Breast epithelium (tissue), 4 donors: ENCODE measurements at regions not wholly inside any gene's neighbourhood (a gene's known extent, or its start where the extent isn't known, plus 50 kb on each side); places are given as distances from the start of the nearest gene placed in this dataset.

ENCODE experiments used
- DNase-seq, 2 donors: peaks; one replicate each; pipeline ENCODE4 v3.0.0-alpha.2; 2019; ENCODE audit warnings: low spot score in 2 of 2
- H3K27ac ChIP-seq, 2 donors: fragments of 200-600 bp; sonication (generic) in 1 of 2; one replicate each; pipeline ENCODE4 v1.5.1; 2016 to 2019; ENCODE audit warnings: mild to moderate bottlenecking in 1 of 2
- H3K27me3 ChIP-seq, 2 donors: fragments of 200-600 bp; sonication (generic) in 1 of 2; one replicate each; pipeline versions ENCODE4 v1.5.1 to v1.6.0; 2017 to 2019; ENCODE audit warnings: control low read depth in 1 of 2, mild to moderate bottlenecking in 1 of 2
- H3K36me3 ChIP-seq: fragments of 200-600 bp; one replicate; pipeline ENCODE4 v1.5.1; 2019
- H3K4me1 ChIP-seq, 2 donors: fragments of 200-600 bp; sonication (generic); one replicate each; pipeline ENCODE4 v1.5.1; 2016 to 2019; ENCODE audit warnings: control low read depth in 1 of 2
- H3K4me3 ChIP-seq, 3 donors: fragments of 200-600 bp; sonication (generic); 1 replicate in 2 of 3; 2 replicates in 1 of 3; pipeline ENCODE4 v1.5.1; 2016 to 2019; ENCODE audit warnings: mild to moderate bottlenecking in 3 of 3, moderate library complexity in 2 of 3
- H3K9me3 ChIP-seq, 2 donors: fragments of 200-600 bp; sonication (generic) in 1 of 2; one replicate each; pipeline ENCODE4 v1.5.1; 2016 to 2019; ENCODE audit warnings: control low read depth in 1 of 2
- CTCF ChIP-seq, 3 donors: fragments of 450-650 bp; IDR thresholded peaks; one replicate each; pipeline ENCODE4 v1.5.1; 2016 to 2017; ENCODE audit warnings: antibody characterized with exemption in 3 of 3, mild to moderate bottlenecking in 3 of 3, moderate library complexity in 3 of 3
- POLR2A ChIP-seq: fragments of 450-650 bp; IDR thresholded peaks from one replicate; pipeline ENCODE4 v1.6.1; 2016; ENCODE audit warnings: antibody characterized with exemption, mild to moderate bottlenecking, moderate library complexity
- POLR2AphosphoS5 ChIP-seq, 3 donors: sonication (generic); formaldehyde crosslinking; IDR thresholded peaks; one replicate each; pipeline ENCODE4 v1.6.1; 2017; ENCODE audit warnings: antibody characterized with exemption in 3 of 3
- intact Hi-C: fragments of 100-400 bp; cut with DNase I; formaldehyde crosslinking; loops from one replicate; pipeline ENCODE4 v1.15.1; 2023; ENCODE audit warnings: low total_unique reads

- Histone ChIP-seq H3K9me3 (no peaks in the 10 kb centered on the region), H3K4me1 (peaks cover 0 to 9% of the 10 kb centered on the region in 2 donors), H3K27ac (peak overlapping the region; percentile 92 to 98), H3K4me3 (no peak overlapping the region), H3K27me3 (no peaks in the 10 kb centered on the region), H3K36me3 (no peaks in the 10 kb centered on the region)
- TF ChIP-seq CTCF (IDR thresholded peaks at IDR 0.05), result no peak
- no peak for TF ChIP-seq POLR2A
- TF ChIP-seq POLR2AphosphoS5 (IDR thresholded peaks at IDR 0.05), result no peak
- no peak for DNase-seq
- intact Hi-C loops, result no loop called here
Observed at GRCh38 chr5:68433526-68433922, 218.0 kb downstream of the PIK3R1 start.

- intact Hi-C loops, result no loop called here
- DNase-seq, result peak; percentile 82 to 97
Observed at GRCh38 chr5:68433923-68434879, 218.6 kb downstream of the PIK3R1 start.

GRCh38 chr5:68435611-68436010 is 220.1 kb downstream of the PIK3R1 start:
- Histone ChIP-seq H3K4me3 (no peak overlapping the region), H3K4me1 (peaks cover 0 to 9% of the 10 kb centered on the region in 2 donors), H3K27ac (peak overlapping the region; percentile 92 to 98), H3K9me3 (no peaks in the 10 kb centered on the region), H3K36me3 (no peaks in the 10 kb centered on the region), H3K27me3 (no peaks in the 10 kb centered on the region)
- no peak for DNase-seq
- intact Hi-C loops, result no loop called here
- TF ChIP-seq CTCF (IDR thresholded peaks at IDR 0.05), result no peak
- no peak for TF ChIP-seq POLR2A
- no peak for TF ChIP-seq POLR2AphosphoS5 (IDR thresholded peaks at IDR 0.05)

More at GRCh38 chr5:68433923-68434879, 218.6 kb downstream of the PIK3R1 start:
- Histone ChIP-seq H3K27ac (peak overlapping the region; percentile 92 to 98), H3K27me3 (no peaks in the 10 kb centered on the region), H3K9me3 (no peaks in the 10 kb centered on the region), H3K4me3 (peak overlapping the region in 2 of 3 donors; percentile 14 to 38), H3K36me3 (no peaks in the 10 kb centered on the region), H3K4me1 (peaks cover 0 to 9% of the 10 kb centered on the region in 2 donors)
- TF ChIP-seq CTCF (IDR thresholded peaks at IDR 0.05) (no peak), POLR2AphosphoS5 (IDR thresholded peaks at IDR 0.05) (peak; percentile 82 to 97 (median 86)), POLR2A (no peak)

- Histone ChIP-seq H3K9me3 (no peaks in the 10 kb centered on the region), H3K4me3 (no peak overlapping the region)
- intact Hi-C loops, result no loop called here
Observed at GRCh38 chr5:68436686-68437520, 221.3 kb downstream of the PIK3R1 start.

More at GRCh38 chr5:68436686-68437520, 221.3 kb downstream of the PIK3R1 start:
- H3K4me1 ChIP-seq, result peaks cover 0 to 9% of the 10 kb centered on the region in 2 donors
- peak overlapping the region; percentile 92 to 98 for H3K27ac ChIP-seq
- H3K27me3 ChIP-seq, result no peaks in the 10 kb centered on the region
- DNase-seq, result no peak
- no peak for TF ChIP-seq POLR2AphosphoS5 (IDR thresholded peaks at IDR 0.05)
- TF ChIP-seq POLR2A, result no peak
- TF ChIP-seq CTCF (IDR thresholded peaks at IDR 0.05), result no peak
- H3K36me3 ChIP-seq, result no peaks in the 10 kb centered on the region
